ENCODE measurements at regions not wholly inside any gene's neighbourhood (a gene's known extent, or its start where the extent isn't known, plus 50 kb on each side); places are given as distances from the start of the nearest gene placed in this dataset.

GRCh38 chr6:125354649-125355048, 52.9 kb upstream of the HDDC2 start:
- H3K4me3 ChIP-seq, result no peak overlapping the region
- H3K36me3 ChIP-seq, result no peaks in the 10 kb centered on the region
- no peaks in the 10 kb centered on the region for H3K27me3 ChIP-seq
- no peaks in the 10 kb centered on the region for H3K9me3 ChIP-seq
- no peak for DNase-seq (ENCODE audit: low spot score)
- TF ChIP-seq, protein P1, sequence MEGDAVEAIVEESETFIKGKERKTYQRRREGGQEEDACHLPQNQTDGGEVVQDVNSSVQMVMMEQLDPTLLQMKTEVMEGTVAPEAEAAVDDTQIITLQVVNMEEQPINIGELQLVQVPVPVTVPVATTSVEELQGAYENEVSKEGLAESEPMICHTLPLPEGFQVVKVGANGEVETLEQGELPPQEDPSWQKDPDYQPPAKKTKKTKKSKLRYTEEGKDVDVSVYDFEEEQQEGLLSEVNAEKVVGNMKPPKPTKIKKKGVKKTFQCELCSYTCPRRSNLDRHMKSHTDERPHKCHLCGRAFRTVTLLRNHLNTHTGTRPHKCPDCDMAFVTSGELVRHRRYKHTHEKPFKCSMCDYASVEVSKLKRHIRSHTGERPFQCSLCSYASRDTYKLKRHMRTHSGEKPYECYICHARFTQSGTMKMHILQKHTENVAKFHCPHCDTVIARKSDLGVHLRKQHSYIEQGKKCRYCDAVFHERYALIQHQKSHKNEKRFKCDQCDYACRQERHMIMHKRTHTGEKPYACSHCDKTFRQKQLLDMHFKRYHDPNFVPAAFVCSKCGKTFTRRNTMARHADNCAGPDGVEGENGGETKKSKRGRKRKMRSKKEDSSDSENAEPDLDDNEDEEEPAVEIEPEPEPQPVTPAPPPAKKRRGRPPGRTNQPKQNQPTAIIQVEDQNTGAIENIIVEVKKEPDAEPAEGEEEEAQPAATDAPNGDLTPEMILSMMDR (IDR thresholded peaks at IDR 0.05), result no peak
- no peaks in the 10 kb centered on the region for H3K4me1 ChIP-seq
- H3K27ac ChIP-seq, result no peak overlapping the region

DNA sequence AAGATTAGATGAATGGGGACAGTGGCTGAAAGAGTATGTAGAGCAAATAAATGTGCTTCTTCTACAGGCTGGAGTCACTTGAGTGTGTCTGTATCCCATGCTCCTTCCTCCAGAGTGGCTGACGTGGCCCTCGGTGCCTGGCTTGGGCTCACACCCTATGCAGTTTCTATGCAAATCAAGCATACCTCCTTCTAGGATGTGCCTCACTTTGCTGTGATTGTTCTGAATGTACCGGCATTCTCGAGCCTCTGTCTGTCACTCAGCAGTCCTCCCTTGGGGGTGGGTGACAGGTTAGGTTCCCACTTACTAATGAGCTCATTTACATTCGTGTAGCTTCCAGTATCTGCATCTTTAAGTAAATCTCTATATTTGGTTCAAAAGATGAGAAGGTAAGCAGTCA, 55.1 kb upstream of the HDDC2 start:
- no peaks in the 10 kb centered on the region for H3K27me3 ChIP-seq
- H3K4me3 ChIP-seq, result no peak overlapping the region
- H3K27ac ChIP-seq, result peak overlapping the region in 1 of 2 donors; percentile 24
- TF ChIP-seq, protein P1 (IDR thresholded peaks at IDR 0.05), result no peak
- DNase-seq (ENCODE audit: low spot score), result no peak
- no peaks in the 10 kb centered on the region for H3K36me3 ChIP-seq
- H3K4me1 ChIP-seq, result no peaks in the 10 kb centered on the region
- H3K9me3 ChIP-seq, result no peaks in the 10 kb centered on the region

DNA sequence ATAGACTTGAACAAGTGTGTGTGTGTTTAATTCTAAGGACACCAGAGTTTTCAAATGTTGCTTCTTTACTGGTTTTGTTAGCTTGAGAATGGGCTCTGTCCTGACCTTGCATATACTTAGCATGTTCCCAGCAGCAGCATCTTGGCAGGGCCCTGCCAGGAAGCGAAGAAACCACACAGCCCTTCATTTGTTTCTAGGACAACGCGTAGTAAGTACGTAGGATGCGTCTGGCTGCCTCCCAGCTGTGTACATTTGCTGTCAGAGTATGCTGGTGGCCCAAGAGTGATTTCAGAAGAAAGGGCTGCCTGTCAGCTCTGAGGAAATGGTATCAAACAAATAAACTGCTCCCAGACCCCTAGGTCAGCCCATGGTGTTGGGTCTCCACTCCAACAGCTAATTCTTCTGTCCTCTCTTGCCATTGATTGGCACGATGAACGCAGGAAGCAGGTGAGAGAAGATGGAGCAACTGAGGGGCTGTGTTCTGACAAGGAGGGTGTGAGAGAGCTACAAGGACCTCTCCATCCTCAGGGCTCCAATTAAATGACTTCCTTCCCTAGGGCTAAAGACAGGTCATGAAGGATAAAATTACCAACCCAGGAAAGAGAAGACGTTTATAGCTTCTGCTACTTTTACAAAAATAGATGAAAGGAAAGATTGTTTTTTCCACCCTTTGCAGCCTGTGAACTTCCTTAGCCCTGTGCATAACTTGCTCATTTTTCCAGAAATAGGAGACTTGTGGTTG, 55.9 kb upstream of the HDDC2 start:
- TF ChIP-seq, protein P1 (IDR thresholded peaks at IDR 0.05), result no peak
- no peak for DNase-seq (ENCODE audit: low spot score)
- no peaks in the 10 kb centered on the region for H3K9me3 ChIP-seq
- H3K4me3 ChIP-seq, result no peak overlapping the region
- H3K36me3 ChIP-seq, result no peaks in the 10 kb centered on the region
- H3K27ac ChIP-seq, result peak overlapping the region in 1 of 2 donors; percentile 24
- no peaks in the 10 kb centered on the region for H3K27me3 ChIP-seq
- H3K4me1 ChIP-seq, result peaks cover 0 to 4% of the 10 kb centered on the region in 2 donors

DNA sequence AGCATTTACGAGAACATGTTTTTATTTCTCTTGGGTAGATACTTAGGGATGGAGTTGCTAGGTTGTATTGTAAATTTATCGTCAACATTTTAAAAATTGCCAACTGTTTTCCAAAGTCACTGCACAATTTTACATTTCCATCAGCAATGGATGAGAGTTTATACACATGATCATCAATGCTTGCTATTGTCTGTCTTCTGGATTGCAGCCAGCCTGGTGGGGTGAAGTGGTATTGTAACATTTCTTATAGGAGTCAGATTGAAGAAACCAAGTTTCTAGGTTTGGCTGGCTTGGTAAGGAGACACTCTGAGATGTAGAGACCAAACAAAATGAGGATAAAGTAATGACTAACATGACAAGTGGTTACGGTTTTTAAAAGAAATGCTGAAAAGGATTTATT, 57.1 kb upstream of the HDDC2 start:
- Histone ChIP-seq H3K4me1 (peaks cover 0 to 15% of the 10 kb centered on the region in 2 donors), H3K27ac (no peak overlapping the region), H3K36me3 (no peaks in the 10 kb centered on the region), H3K4me3 (no peak overlapping the region), H3K9me3 (no peaks in the 10 kb centered on the region), H3K27me3 (no peaks in the 10 kb centered on the region)
- TF ChIP-seq, protein P1 (IDR thresholded peaks at IDR 0.05), result no peak
- DNase-seq (ENCODE audit: low spot score), result no peak

DNA sequence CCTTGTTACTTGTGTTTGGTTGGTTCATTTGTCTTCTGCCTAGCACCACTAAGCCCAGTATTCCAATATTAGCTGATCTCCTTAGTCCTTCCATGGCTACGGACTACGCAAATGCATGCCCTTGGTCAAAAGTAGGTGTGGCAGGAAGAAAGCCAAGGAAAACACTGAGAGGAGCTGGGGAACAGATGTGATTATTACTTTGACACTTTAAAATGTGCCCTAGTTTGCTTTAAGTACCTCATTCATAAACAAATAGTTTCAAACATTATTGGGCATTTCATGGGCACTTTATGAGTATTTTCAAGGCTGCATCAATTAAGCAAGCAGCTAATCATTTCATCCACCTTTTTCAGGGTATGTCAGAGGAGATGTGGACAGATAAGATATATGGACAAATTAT, 60.1 kb upstream of the HDDC2 start:
- no peak for DNase-seq (ENCODE audit: low spot score)
- Histone ChIP-seq H3K4me3 (no peak overlapping the region), H3K9me3 (no peaks in the 10 kb centered on the region), H3K27me3 (no peaks in the 10 kb centered on the region), H3K4me1 (peaks cover 0 to 23% of the 10 kb centered on the region in 2 donors), H3K27ac (peak overlapping the region in 1 of 2 donors; percentile 61), H3K36me3 (no peaks in the 10 kb centered on the region)
- TF ChIP-seq, protein P1 (IDR thresholded peaks at IDR 0.05), result no peak

Data from right atrium auricular region (tissue), 2 donors.